GM20000 (cell line): ENCODE measurements at regions not wholly inside any gene's neighbourhood (a gene's known extent, or its start where the extent isn't known, plus 50 kb on each side); places are given as distances from the start of the nearest gene placed in this dataset.
A peak's percentile ranks its signal among the peaks of the same experiment; 100 is the strongest.

Experiments used
- DNase-seq: peaks from one replicate; pipeline ENCODE4 v3.0.0; 2012; ENCODE audit warnings: low spot score
- CTCF ChIP-seq: IDR thresholded peaks from 2 replicates; pipeline ENCODE4 v1.5.1; 2012; ENCODE audit warnings: mild to moderate bottlenecking, control low read depth; ENCODE audit errors: extremely low read depth, missing control alignments

DNA sequence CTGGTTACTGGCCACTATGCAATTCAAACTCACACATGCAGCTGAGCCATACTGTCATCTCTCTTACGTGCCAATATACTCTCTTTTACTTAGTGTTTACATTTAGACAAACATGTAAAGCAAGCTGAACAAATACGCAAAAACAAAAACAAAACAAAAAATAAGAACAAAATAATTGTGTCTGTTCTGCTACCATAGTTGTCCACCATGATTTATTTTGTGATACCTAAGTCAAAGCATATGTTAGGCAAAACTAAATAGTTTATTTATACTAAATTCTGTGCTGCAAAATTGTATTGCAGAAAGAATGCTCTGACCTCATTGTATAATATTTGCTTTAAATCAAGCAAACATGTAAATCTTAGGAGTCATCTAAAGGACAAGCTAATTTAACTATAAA, 943.2 kb upstream of the AGA start:
- TF ChIP-seq CTCF: no peak
- DNase-seq: no peak

DNA sequence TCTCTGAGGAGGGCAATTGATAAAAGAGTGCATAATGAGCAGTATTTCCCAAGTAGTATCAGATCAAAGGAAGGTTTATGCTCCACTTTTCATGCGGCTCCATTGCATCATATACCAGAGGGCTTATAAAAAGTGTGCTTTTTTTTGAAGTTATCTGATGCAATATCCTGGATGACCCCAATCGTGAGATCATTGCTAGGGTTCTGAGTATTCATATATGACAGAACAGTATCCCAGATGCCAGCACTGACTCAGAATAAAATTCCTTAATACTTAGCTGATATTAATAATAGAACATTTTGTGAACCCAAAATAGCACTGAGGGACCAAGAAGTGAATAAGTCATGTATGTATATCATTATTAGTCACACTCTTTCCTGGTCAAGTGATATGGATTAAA, 945.5 kb upstream of the AGA start:
- no peak for DNase-seq
- TF ChIP-seq CTCF: no peak

GRCh38 chr4:178395798-178396197, 953.6 kb upstream of the AGA start:
- no peak for DNase-seq
- peak; percentile 14 for TF ChIP-seq CTCF

- no peak for TF ChIP-seq CTCF
- no peak for DNase-seq
Observed at GRCh38 chr4:178412455-178412854, 970.2 kb upstream of the AGA start.

- no peak for DNase-seq
- no peak for TF ChIP-seq CTCF
Observed at GRCh38 chr4:178414042-178414441, 971.8 kb upstream of the AGA start.

- TF ChIP-seq CTCF: no peak
- no peak for DNase-seq
Observed at GRCh38 chr4:178414881-178415446, 972.7 kb upstream of the AGA start.

- DNase-seq: no peak
- TF ChIP-seq CTCF: no peak
Observed at GRCh38 chr4:178415925-178416324, 973.7 kb upstream of the AGA start.
